Mesendoderm (in vitro differentiated cells): ENCODE measurements at regions not wholly inside any gene's neighbourhood (a gene's known extent, or its start where the extent isn't known, plus 50 kb on each side); places are given as distances from the start of the nearest gene placed in this dataset.
"Not testable (repeated sequence)": the region's sequence is repeated elsewhere in the genome, so short reads cannot be mapped to it uniquely, and the experiment has no call there.

Experiments
- DNase-seq: peaks from one replicate; pipeline ENCODE4 v3.0.0; 2013
- H2AK5ac ChIP-seq: 2 replicates; pipeline ENCODE4 v1.6.1; 2013; ENCODE audit warnings: low read length, inconsistent platforms
- H2BK120ac ChIP-seq: 2 replicates; pipeline ENCODE4 v1.6.1; 2013; ENCODE audit warnings: low read depth, mild to moderate bottlenecking, low read length, moderate library complexity, mixed read lengths
- H2BK15ac ChIP-seq: replicated peaks from 2 replicates; pipeline ENCODE4 v1.6.1; 2013; ENCODE audit warnings: low read depth, mild to moderate bottlenecking, moderate library complexity
- H2BK5ac ChIP-seq: 2 replicates; pipeline ENCODE4 v1.6.1; 2013; ENCODE audit warnings: low read length, inconsistent platforms
- H3K18ac ChIP-seq: 2 replicates; pipeline ENCODE4 v1.6.1; 2013; ENCODE audit warnings: mild to moderate bottlenecking, low read length, mixed read lengths
- H3K23ac ChIP-seq: one replicate; pipeline ENCODE4 v1.6.1; 2013; ENCODE audit warnings: low read length
- H3K27ac ChIP-seq: 2 replicates; pipeline ENCODE4 v1.5.1; 2013; ENCODE audit warnings: low read depth, mild to moderate bottlenecking, inconsistent platforms, low read length, moderate library complexity
- H3K27me3 ChIP-seq: 2 replicates; pipeline ENCODE4 v1.6.1; 2013; ENCODE audit warnings: low read length, control low read depth, mild to moderate bottlenecking, inconsistent platforms; ENCODE audit not compliant: insufficient read depth, poor library complexity
- H3K36me3 ChIP-seq: 2 replicates; pipeline ENCODE4 v1.6.1; 2013; ENCODE audit warnings: low read length, inconsistent platforms; ENCODE audit not compliant: control insufficient read depth, insufficient read depth
- H3K4ac ChIP-seq: one replicate; pipeline ENCODE4 v1.6.1; 2013; ENCODE audit warnings: low read depth, mild to moderate bottlenecking, low read length, moderate library complexity
- H3K4me1 ChIP-seq: 2 replicates; pipeline ENCODE4 v1.6.1; 2013; ENCODE audit warnings: low read depth, low read length, inconsistent platforms; ENCODE audit not compliant: control insufficient read depth
- H3K4me2 ChIP-seq: 2 replicates; pipeline ENCODE4 v1.6.1; 2013; ENCODE audit warnings: low read length
- H3K4me3 ChIP-seq: 2 replicates; pipeline ENCODE4 v1.5.1; 2013; ENCODE audit warnings: mild to moderate bottlenecking, low read length
- H3K56ac ChIP-seq: one replicate; pipeline ENCODE4 v1.6.1; 2013; ENCODE audit warnings: low read length
- H3K79me1 ChIP-seq: 2 replicates; pipeline ENCODE4 v1.6.1; 2013; ENCODE audit warnings: low read length, inconsistent platforms
- H3K79me2 ChIP-seq: 2 replicates; pipeline ENCODE4 v1.6.1; 2013; ENCODE audit warnings: mild to moderate bottlenecking, low read length; ENCODE audit not compliant: control insufficient read depth, insufficient read depth
- H3K9ac ChIP-seq: 2 replicates; pipeline ENCODE4 v1.6.1; 2013; ENCODE audit warnings: low read length, inconsistent platforms
- H4K5ac ChIP-seq: one replicate; pipeline ENCODE4 v1.6.1; 2013; ENCODE audit warnings: low read length
- H4K8ac ChIP-seq: one replicate; pipeline ENCODE4 v1.6.1; 2013; ENCODE audit warnings: low read depth, mild to moderate bottlenecking, control low read depth, low read length, moderate library complexity
- WGBS: extraction: QIAGEN DNeasy Blood & Tissue Kit; methylation state at CpG from one replicate; pipeline ENCODE4 v1.1.7; 2013; ENCODE audit warnings: low lambda C conversion rate, missing lambda C conversion rate; ENCODE audit not compliant: insufficient coverage; ENCODE audit errors: extremely low coverage; 5-methylcytosine and 5-hydroxymethylcytosine counted together

DNA sequence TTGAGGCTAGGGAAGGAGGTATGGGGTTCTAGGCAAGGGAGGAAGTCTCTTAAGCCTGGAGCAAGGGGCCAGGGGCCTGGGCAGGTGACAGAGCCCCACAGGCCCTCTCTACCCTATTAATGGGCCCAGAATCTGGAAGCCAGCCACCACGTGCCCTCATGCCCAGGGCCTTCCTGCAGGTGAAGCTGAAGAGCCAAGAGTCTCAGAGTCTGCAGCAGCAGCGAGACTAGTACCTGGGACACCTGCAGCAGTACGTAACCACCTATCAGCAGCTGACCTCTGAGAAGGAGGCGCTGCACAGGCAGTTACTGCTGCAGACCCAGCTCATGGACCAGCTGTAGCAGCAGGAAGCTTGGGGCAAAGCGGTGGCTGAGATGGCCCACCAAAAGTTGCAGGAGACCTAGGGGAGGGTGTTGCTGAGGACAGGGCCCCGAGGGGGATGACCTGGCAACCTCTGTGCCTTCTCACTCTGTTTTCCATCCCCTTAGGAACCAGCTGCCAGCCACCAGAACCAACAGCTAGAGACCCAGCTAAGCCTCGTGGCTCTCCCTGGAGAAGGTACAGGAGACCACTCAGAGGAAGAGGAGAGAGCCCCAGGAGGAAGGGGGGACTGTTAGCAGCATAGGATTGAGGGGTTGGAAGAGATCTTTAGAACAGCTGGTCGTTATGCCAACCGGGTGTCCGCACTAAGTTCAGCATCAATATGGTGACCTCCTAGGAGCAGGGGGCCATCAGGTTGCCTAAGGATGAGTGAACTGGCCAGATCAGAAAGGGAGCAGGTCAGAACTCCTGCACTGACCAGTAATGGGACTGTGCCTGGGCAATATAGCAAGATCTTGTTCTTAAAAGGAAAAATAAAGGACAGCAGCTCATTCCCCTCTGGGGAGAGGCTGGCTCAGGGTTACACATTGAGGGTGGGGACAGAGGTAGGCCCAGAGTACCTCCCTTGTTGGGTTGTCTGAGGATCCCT lies 58.5 kb upstream of the UBE2Q2 start:
- H3K27ac ChIP-seq, H4K8ac ChIP-seq, H4K5ac ChIP-seq, H3K4me2 ChIP-seq, H3K27me3 ChIP-seq, H2BK120ac ChIP-seq, H3K79me2 ChIP-seq, H3K4ac ChIP-seq, H3K4me1 ChIP-seq, DNase-seq, H3K56ac ChIP-seq, H3K23ac ChIP-seq, H2BK5ac ChIP-seq, H2BK15ac ChIP-seq, H2AK5ac ChIP-seq, H3K79me1 ChIP-seq, H3K36me3 ChIP-seq, H3K4me3 ChIP-seq, H3K18ac ChIP-seq, H3K9ac ChIP-seq: not testable (repeated sequence)
- no CpG with 5 or more reads among the region's 10 CpGs for WGBS

- H2BK15ac ChIP-seq, H3K4me2 ChIP-seq: not testable (repeated sequence)
- WGBS = no CpG with 5 or more reads among the region's 3 CpGs
Observed at GRCh38 chr15:75783566-75783965, 59.7 kb upstream of the UBE2Q2 start.

DNA sequence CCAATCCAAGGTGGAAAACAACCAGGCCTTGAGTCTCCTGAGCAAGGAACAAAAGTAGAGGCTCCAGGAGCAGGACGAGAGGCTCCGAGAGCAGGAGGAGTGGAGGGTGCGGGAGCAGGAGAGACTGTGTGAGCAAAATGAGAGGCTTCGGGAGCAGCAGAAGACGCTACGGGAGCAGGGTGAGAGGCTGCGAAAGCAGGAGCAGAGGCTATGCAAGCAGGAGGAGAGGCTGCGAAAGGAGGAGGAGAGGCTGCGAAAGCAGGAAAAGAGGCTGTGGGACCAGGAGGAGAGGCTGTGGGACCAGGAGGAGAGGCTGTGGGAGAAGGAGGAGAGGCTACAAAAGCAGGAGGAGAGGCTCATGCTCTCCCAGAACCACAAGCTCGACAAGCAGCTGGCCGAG lies 60.3 kb upstream of the UBE2Q2 start:
- no peak for DNase-seq

More at GRCh38 chr15:75783566-75783965, 59.7 kb upstream of the UBE2Q2 start:
- H3K27ac ChIP-seq, H2BK5ac ChIP-seq, H3K79me2 ChIP-seq, H3K4ac ChIP-seq, H3K9ac ChIP-seq, DNase-seq, H3K23ac ChIP-seq, H3K56ac ChIP-seq, H4K5ac ChIP-seq, H3K4me3 ChIP-seq, H3K79me1 ChIP-seq, H3K18ac ChIP-seq, H3K27me3 ChIP-seq, H4K8ac ChIP-seq, H3K4me1 ChIP-seq, H2BK120ac ChIP-seq, H2AK5ac ChIP-seq, H3K36me3 ChIP-seq: not testable (repeated sequence)

GRCh38 chr15:75780995-75781394 lies 62.3 kb upstream of the UBE2Q2 start:
- H3K23ac ChIP-seq, H4K8ac ChIP-seq, H3K27ac ChIP-seq, H3K4ac ChIP-seq, H2BK120ac ChIP-seq, H3K9ac ChIP-seq, H2BK15ac ChIP-seq, H3K4me1 ChIP-seq, H3K79me1 ChIP-seq, H3K79me2 ChIP-seq, H2BK5ac ChIP-seq, H3K27me3 ChIP-seq, H3K4me2 ChIP-seq, DNase-seq, H4K5ac ChIP-seq, H3K4me3 ChIP-seq, H3K36me3 ChIP-seq, H3K18ac ChIP-seq, H2AK5ac ChIP-seq, H3K56ac ChIP-seq: not testable (repeated sequence)
- no CpG with 5 or more reads among the region's 4 CpGs for WGBS

More for the DNA sequence above, 60.3 kb upstream of the UBE2Q2 start:
- H3K56ac ChIP-seq = no peak overlapping the region
- no peak overlapping the region for H2BK5ac ChIP-seq
- no peak overlapping the region for H2BK15ac ChIP-seq
- no peak overlapping the region for H3K9ac ChIP-seq
- WGBS = no CpG with 5 or more reads among the region's 11 CpGs
- H3K18ac ChIP-seq = no peak overlapping the region
- H3K4me3 ChIP-seq = no peak overlapping the region
- H4K5ac ChIP-seq = no peak overlapping the region
- no peak overlapping the region for H4K8ac ChIP-seq
- H3K4ac ChIP-seq = no peak overlapping the region
- no peaks in the 10 kb centered on the region for H3K4me1 ChIP-seq
- no peaks in the 10 kb centered on the region for H3K79me1 ChIP-seq
- H2BK120ac ChIP-seq = no peak overlapping the region
- no peak overlapping the region for H2AK5ac ChIP-seq
- H3K23ac ChIP-seq = no peak overlapping the region
- no peaks in the 10 kb centered on the region for H3K79me2 ChIP-seq
- no peaks in the 10 kb centered on the region for H3K27me3 ChIP-seq
- no peak overlapping the region for H3K27ac ChIP-seq
- no peak overlapping the region for H3K4me2 ChIP-seq
- H3K36me3 ChIP-seq = no peaks in the 10 kb centered on the region

DNA sequence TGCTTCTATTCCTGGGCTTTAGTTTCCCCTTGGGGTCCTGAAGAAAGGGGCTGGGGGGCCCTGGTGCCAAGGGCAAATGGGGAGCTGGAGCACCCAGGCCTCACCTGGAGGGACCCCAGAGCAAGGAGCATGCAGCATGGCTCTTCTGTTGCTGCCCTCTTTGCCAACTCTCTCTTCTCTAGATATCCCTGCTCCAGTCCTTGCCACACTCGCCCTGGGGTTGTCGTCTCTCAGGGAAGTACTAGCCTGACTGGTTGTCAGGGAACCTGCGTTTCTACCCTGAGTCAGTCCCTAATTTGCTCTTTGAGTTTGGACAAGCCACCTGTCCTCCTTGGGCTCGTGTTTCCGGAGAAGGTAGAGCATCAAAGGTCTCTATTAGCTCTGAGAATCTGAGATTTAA lies 63.7 kb upstream of the UBE2Q2 start:
- H3K56ac ChIP-seq = no peak overlapping the region
- H3K18ac ChIP-seq = no peak overlapping the region
- H2AK5ac ChIP-seq = no peak overlapping the region
- no peak overlapping the region for H3K4me2 ChIP-seq
- H4K5ac ChIP-seq = no peak overlapping the region
- H3K27me3 ChIP-seq = no peaks in the 10 kb centered on the region
- no peak overlapping the region for H2BK120ac ChIP-seq
- H3K9ac ChIP-seq = no peak overlapping the region
- WGBS = no CpG with 5 or more reads among the region's 5 CpGs
- no peak overlapping the region for H4K8ac ChIP-seq
- DNase-seq = no peak
- H3K4me1 ChIP-seq = peaks cover 6% of the 10 kb centered on the region
- H3K4me3 ChIP-seq = no peak overlapping the region
- H2BK15ac ChIP-seq = no peak overlapping the region
- H3K4ac ChIP-seq = no peak overlapping the region
- no peaks in the 10 kb centered on the region for H3K79me2 ChIP-seq
- no peaks in the 10 kb centered on the region for H3K79me1 ChIP-seq
- no peak overlapping the region for H3K23ac ChIP-seq
- H3K27ac ChIP-seq = no peak overlapping the region
- no peak overlapping the region for H2BK5ac ChIP-seq
- no peaks in the 10 kb centered on the region for H3K36me3 ChIP-seq
